ENCODE measurements at regions not wholly inside any gene's neighbourhood (a gene's known extent, or its start where the extent isn't known, plus 50 kb on each side); places are given as distances from the start of the nearest gene placed in this dataset.

- DNase-seq = no peak
These were observed 176.7 kb upstream of the PKDCC start for GRCh38 chr2:41871080-41871479.

- DNase-seq = no peak
These were observed 175.2 kb upstream of the PKDCC start for GRCh38 chr2:41872646-41873045.

- DNase-seq = no peak
These were observed 174.5 kb upstream of the PKDCC start for GRCh38 chr2:41873102-41874031.

- no peak for DNase-seq
These were observed 170.6 kb upstream of the PKDCC start for GRCh38 chr2:41877114-41877678.

GRCh38 chr2:41878056-41878455 lies 169.8 kb upstream of the PKDCC start:
- DNase-seq = no peak

- DNase-seq = no peak
These were observed 169.0 kb upstream of the PKDCC start for GRCh38 chr2:41878716-41879234.

- DNase-seq = no peak
These were observed 168.4 kb upstream of the PKDCC start for GRCh38 chr2:41879235-41879916.

GRCh38 chr2:41880561-41881243 lies 167.1 kb upstream of the PKDCC start:
- no peak for DNase-seq

GRCh38 chr2:41881249-41881648 lies 166.6 kb upstream of the PKDCC start:
- DNase-seq = no peak

- no peak for DNase-seq
These were observed 163.1 kb upstream of the PKDCC start for GRCh38 chr2:41884718-41885117.

- DNase-seq = no peak
These were observed 161.6 kb upstream of the PKDCC start for GRCh38 chr2:41886145-41886664.

- DNase-seq = no peak
These were observed 161.1 kb upstream of the PKDCC start for GRCh38 chr2:41886757-41887156.

GRCh38 chr2:41890341-41890740 lies 157.5 kb upstream of the PKDCC start:
- DNase-seq = no peak

- no peak for DNase-seq
These were observed 155.3 kb upstream of the PKDCC start for GRCh38 chr2:41892476-41892875.

GRCh38 chr2:41894563-41895333 lies 153.1 kb upstream of the PKDCC start:
- DNase-seq = no peak

GRCh38 chr2:41895334-41895664 lies 152.5 kb upstream of the PKDCC start:
- DNase-seq = no peak

GRCh38 chr2:41896186-41896846 lies 151.5 kb upstream of the PKDCC start:
- no peak for DNase-seq

GRCh38 chr2:41899189-41899588 lies 148.6 kb upstream of the PKDCC start:
- no peak for DNase-seq

- no peak for DNase-seq
These were observed 147.7 kb upstream of the PKDCC start for GRCh38 chr2:41900101-41900577.

- no peak for DNase-seq
These were observed 144.9 kb upstream of the PKDCC start for GRCh38 chr2:41902897-41903296.

GRCh38 chr2:41903474-41904135 lies 144.2 kb upstream of the PKDCC start:
- no peak for DNase-seq

Data from NCI-H446 (cell line).